ENCODE measurements at regions not wholly inside any gene's neighbourhood (a gene's known extent, or its start where the extent isn't known, plus 50 kb on each side); places are given as distances from the start of the nearest gene placed in this dataset.
"Not testable (repeated sequence)": the region's sequence is repeated elsewhere in the genome, so short reads cannot be mapped to it uniquely, and the experiment has no call there.

DNA sequence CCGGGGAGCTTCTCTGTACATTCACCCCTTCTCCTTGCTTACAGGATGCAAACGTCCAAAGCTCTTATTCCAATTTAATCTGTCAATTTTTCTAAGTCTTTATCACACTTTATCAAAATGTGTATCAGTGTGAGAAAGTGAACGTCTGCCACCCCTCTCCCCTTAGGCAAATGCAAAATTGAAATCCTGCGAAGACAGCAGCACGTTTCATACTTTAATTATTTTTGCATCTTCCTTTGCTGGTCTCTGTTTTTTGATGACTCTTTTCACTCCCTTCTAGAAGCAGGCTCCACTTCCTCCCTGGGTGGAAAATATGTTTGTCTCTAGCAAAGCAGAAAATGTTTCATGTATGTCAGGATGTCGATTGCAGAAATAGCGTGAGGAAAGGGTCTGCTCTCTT is 576.5 kb upstream of the BRINP1 start:
- no peak for DNase-seq (ENCODE audit: extremely low read depth in 1 of 2, low read depth in 1 of 2)

DNA sequence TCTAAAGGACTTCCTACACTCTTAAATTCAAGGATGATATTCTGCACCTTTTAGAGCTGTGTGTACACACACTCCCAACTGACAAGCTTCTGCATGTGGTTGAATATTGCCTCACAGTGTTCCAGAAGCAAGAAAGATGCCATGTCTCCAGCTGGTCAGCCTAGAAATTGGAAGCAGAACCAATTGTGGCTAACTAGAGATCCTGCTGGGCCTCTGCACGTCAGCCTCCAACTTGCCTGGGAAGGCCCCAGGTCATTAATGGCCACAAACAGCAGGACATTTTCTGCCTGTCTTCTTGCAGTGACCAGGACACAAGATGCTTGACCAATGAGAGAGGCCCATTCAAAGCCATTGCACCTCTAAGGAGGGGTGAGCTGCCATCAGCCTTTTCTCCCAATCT is 571.9 kb upstream of the BRINP1 start:
- DNase-seq (ENCODE audit: extremely low read depth in 1 of 2, low read depth in 1 of 2): no peak

DNA sequence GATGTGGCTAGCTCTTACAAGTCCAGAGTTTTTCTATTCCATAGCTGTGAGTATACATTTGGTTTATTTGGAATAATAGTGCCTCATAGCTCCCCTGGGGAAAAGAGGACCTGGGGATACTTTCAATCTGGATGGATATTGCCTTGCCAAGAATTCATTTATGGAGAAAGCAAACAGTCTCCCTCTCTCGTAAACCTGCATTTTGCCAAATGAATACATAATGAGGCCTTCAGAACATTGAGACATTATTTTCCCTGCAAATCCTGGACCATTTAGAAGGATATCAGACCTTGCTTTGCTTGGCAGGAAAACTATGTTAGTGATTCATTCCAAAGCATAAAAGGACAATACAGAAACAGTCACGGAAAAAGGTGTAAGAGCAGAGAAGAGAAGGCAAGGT is 569.6 kb upstream of the BRINP1 start:
- DNase-seq (ENCODE audit: extremely low read depth in 1 of 2, low read depth in 1 of 2): no peak

DNA sequence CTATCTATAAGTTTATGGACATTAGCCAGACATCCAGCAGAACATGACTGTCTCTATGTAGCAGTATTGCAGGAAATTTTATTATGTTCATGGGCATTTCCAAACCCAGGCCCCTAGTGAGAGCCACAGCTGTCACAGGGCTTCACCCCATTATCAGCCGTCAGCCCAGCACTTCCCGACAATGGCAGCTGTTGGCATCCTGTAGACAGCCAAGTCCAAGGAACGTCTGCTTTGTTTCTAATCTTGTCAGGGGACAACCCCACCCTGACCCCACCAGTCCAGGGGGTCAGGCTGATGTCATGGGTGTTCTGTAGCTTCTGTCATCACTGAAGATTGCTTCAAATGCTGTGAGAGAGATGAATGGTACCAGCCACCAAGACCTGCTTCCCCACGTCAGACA is 565.3 kb upstream of the BRINP1 start:
- no peak for DNase-seq (ENCODE audit: extremely low read depth in 1 of 2, low read depth in 1 of 2)

DNA sequence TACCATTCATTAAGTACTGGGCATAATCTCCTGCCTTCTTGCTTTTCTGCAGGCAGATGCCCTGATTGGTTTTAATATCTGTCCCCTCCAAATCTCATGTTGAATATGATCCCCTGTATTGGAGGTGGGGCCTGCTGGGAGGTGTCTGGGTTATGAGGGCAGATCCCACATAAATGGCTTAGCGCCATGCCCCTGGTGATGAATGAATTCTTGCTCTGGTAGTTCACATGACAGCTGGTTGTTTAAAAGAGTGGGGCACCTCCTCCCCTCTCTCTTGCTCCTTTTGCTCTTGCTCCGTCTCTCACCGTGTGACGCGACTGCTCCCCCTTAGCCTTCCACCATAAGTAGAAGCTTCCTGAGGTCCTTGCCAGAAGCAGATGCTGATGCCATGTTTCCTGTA is 564.0 kb upstream of the BRINP1 start:
- no peak for DNase-seq (ENCODE audit: extremely low read depth in 1 of 2, low read depth in 1 of 2)

DNA sequence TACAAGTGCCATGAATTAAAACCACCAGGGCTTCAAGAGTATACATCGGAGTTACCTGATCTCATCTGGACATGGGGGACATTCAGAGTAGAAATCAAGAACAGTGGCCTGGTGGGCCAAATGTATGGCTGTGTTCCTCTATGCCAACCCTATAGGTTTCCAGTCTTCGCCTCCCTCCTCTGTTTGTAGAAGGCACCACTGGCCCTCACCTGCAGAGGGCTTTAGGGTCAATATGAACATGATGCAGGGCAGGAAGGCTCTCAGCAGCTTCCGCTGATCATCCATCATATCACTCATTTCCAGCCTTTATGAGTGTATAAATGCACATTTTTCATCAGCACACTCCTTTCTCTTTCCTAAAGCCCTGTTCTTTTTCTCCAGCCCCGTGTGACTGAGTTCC is 555.5 kb upstream of the BRINP1 start:
- DNase-seq (ENCODE audit: extremely low read depth in 1 of 2, low read depth in 1 of 2): no peak

DNA sequence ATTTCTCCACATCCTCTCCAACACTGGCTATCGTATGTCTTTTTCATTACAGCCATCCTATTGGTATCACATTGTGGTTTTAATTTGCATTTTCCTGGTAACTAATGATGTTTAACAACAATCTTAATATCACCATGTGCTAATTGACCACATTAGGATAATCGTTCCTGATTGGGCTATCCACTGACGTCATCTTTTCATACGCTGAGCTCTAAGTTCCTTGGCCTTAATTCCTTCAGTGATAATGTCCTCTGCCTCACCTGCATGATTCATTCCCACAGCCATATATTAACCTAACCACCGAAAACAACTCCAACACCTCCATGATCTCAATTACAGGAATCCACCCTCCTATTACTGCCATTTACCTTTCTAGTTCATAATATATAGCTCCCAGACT is 547.9 kb upstream of the BRINP1 start:
- DNase-seq (ENCODE audit: extremely low read depth in 1 of 2, low read depth in 1 of 2): no peak

DNA sequence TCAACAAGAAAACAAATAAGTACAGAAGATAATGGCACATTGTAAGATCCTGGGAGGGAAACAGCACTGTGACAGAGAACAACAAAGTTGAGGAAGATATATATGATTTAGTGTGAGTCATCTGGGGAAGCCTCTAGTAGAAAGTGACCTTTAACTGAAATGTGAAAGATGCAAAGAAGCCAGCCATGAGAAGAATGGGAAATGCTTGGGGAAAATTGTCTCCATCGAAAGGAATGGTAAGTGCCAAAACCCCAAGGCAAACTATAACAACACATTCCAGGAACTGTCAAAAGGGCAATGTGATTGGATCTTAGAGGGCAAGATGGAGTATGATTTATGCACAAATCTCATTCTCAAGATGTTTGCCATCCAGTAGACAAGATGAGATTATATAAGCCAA is 537.8 kb upstream of the BRINP1 start:
- no peak for DNase-seq (ENCODE audit: extremely low read depth in 1 of 2, low read depth in 1 of 2)

DNA sequence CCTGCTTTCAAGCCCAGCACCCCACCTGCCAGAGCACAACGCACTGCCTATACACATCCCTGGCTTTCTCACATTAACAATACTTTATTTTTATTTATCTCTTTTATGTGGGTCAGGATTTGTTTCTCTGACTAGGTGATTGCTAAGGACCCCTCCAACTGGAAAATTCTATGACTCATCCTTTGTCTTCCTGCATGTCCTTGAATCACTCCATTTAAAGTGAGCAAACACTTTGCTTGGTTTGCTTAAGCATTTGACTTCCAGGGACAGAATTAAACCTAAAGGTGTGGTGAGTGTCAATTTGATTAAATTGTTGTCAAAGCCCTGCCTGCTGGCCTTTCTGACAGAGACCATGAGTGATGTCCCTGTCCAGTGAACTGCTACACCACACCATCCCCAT is 536.5 kb upstream of the BRINP1 start:
- no peak for DNase-seq (ENCODE audit: extremely low read depth in 1 of 2, low read depth in 1 of 2)

DNA sequence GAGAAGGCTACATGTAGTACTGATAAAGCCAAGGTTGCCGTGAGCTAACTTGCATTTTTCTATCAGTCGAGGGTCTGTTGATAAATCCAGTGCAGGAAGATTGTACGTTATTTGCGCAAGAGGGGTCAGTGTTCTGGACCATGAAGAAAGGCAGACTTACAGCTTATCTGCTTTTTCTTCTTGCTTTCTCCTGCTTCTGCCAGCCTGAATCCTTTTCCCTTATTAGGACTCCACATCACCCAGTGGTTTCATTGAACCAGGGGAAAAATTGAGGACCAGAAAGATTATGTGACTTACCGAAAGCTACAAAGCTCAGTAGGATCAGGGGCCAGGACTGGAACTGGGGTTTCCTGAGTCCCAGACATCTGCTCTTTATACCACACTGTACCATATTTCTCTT is 534.6 kb upstream of the BRINP1 start:
- DNase-seq (ENCODE audit: extremely low read depth in 1 of 2, low read depth in 1 of 2): no peak

DNA sequence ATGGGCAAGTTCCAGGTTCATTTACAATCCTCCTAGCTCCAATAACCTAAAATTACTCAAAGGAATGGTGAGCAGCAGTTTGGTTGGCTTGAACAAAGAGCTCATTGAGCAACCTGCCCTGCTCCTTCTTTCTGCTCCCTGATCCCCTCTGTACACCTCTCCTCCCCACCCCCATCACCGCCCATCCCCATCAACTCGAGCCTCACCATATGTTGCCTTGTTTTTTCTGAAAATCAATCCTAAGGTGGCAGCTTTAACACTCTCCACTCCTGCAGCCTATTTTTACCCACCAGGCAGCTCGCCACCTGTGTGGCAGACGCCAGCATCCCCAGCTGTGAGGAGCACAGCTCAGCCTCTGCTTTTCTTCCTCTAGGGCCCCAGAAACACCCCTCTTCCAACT is 533.4 kb upstream of the BRINP1 start:
- DNase-seq (ENCODE audit: extremely low read depth in 1 of 2, low read depth in 1 of 2): no peak

DNA sequence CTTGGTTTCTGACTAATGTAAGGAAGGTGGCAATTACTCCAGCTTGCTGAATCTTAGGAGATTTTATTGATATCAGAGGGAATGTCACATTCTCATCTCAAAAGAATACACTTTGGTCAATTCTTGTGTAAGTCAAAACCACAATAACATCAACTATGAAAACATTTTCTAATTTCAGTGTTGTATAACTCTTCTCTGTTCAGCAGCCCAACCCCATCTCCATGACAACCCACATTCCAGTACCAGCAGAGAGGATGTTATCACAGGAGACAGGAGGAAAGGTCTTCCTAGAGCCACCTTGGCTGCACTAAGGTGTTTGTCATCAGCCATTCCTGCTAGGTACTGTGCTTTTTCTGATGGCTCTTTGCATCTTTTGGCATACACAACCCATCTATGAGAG is 529.1 kb upstream of the BRINP1 start:
- no peak for DNase-seq (ENCODE audit: extremely low read depth in 1 of 2, low read depth in 1 of 2)

DNA sequence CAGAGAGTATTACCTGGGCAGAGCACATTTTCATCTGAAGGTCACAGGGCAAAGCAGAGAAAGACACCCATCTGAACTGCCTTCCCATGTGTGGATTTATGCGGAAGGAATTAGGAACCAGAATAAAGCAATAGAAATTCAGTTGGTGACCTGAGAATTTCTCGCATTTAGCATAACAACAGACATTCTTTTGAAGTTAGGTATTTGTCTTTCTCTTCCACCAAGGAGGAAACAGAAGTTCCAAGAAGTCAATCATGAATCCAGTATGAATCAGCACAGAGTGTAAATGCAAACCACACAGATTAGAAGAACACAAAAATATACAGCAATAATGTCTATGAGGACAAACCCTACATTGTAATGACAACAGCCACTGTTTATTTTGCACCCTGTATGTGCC is 515.2 kb upstream of the BRINP1 start:
- DNase-seq (ENCODE audit: extremely low read depth in 1 of 2, low read depth in 1 of 2): no peak

DNA sequence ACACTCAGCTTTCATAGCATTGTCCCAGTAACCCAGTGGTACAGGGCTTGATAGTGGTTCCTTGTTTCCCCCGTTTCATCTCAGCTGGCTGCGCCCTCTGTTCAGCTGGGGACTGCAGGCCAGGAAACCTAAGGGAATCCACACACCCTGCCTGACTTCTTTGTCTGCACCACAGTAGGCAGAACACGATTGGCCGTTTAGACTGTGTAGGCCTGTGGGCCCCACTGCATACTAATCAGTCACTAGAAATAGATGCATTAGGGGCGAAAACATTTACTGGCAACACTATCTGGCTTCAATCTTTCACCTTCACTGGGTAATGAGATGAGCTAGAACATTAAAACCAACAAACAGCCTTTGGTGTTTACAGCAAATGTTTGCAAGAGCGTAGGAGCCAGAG is 512.7 kb upstream of the BRINP1 start:
- no peak for DNase-seq (ENCODE audit: extremely low read depth in 1 of 2, low read depth in 1 of 2)

DNA sequence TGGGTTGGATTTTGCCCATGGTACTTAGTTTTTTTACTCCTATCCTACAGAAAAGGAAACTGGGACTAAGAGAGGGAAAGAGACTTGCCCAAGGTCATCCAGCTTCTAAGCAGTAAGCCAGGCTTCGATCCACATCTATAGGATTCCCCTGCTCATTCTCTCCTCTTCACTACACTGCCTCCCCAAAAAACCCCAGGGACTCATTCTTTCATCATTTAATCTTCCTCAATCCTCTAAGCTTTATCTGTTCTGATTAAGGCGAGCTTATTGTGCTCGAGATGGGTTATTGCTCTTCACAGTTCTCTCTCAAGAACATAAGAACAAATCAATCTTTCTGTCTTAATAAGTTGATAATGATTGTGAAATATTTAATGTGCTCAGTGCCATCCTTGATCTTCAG is 511.1 kb upstream of the BRINP1 start:
- no peak for DNase-seq (ENCODE audit: extremely low read depth in 1 of 2, low read depth in 1 of 2)

DNA sequence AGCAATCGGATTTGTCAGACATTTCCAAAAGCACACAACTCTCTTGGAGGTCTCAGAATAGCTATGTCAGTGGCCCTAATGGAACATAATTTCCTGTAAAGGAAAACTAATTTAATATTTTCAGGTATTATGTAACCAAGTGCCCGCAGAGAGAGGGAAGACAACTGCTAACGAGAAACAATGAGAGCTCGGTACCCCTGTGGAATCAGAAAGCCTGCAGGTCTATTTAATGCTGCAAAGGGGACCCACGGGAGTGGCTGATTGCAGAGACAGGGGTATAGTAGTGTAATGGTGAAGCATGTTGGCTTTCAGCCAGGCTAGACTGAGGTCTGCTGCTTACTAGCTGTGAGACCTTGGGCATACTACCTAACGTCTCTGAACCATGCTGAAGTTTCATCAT is 508.1 kb upstream of the BRINP1 start:
- DNase-seq (ENCODE audit: extremely low read depth in 1 of 2, low read depth in 1 of 2): no peak

DNA sequence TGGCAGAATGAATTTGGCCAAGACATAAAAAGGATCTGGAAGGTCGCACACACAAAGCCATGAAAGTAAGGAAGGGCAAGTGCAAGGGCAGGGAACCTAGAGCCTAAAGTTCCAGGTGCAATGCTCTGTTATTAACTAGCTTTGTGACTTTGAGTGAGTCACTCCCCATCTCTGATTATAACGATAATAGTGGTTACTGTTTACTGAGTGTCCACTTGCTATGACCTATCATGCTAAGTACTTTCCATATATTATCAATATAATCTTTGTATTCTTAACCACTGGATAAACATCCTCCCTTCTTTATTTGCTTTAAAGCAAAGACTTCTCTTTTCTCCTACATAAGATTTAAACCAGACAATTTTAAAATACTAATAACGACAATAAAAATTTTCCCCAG is 504.6 kb upstream of the BRINP1 start:
- no peak for DNase-seq (ENCODE audit: extremely low read depth in 1 of 2, low read depth in 1 of 2)

DNA sequence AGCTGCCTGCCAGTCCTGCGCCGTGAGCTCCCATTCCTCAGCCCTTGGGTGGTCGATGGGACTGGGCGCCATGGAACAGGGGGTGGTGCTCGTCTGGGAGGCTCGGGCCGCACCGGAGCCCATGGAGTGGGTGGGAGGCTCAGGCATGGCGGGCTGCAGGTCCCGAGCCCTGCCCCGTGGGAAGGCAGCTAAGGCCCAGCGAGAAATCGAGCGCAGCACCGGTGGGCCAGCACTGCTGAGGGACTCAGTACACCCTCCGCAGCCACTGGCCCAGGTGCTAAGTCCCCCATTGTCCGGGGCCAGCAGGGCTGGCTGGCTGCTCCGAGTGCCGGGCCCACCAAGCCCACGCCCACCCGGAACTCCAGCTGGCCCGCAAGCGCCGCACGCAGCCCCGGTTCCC is 501.0 kb upstream of the BRINP1 start:
- not testable (repeated sequence) for DNase-seq (ENCODE audit: extremely low read depth in 1 of 2, low read depth in 1 of 2)

DNA sequence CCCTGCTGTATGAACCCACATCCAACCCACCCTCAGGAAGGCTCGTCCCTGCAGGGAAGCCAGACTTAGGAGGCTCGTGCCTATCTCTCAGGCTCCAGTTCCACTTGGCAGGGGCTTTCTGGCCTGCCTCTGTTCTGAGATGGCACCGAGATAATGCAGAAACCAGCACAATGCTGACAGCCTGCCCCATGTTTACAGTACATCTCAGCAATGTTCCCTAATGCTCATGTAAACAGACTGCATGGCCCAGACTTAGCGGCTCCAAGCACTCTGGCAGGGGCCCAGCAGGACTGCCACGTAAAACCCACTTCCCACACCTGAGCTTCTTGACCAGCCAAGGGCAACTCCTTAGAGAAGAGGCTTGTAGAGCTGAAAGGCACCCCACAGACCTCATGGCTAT is 499.5 kb upstream of the BRINP1 start:
- no peak for DNase-seq (ENCODE audit: extremely low read depth in 1 of 2, low read depth in 1 of 2)

DNA sequence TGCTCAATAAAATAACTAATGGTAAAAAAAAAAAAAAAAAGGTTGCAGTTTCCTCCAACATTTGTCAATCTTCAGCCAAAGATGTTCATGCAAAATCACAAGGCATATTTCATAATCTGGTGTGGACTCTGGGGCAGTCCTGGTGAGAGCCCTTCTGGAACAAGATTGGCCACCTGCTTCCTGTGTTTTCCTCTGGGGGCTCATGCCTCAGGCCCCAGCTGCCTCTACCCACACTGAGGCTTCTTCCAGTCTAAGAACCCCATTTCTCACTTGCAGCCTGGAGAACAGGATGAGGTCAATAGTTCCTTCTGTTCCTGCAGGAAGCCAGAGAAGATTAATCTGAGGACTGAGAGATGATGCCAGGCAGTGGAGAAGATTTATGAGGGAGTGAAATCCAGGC is 492.6 kb upstream of the BRINP1 start:
- no peak for DNase-seq (ENCODE audit: extremely low read depth in 1 of 2, low read depth in 1 of 2)

DNA sequence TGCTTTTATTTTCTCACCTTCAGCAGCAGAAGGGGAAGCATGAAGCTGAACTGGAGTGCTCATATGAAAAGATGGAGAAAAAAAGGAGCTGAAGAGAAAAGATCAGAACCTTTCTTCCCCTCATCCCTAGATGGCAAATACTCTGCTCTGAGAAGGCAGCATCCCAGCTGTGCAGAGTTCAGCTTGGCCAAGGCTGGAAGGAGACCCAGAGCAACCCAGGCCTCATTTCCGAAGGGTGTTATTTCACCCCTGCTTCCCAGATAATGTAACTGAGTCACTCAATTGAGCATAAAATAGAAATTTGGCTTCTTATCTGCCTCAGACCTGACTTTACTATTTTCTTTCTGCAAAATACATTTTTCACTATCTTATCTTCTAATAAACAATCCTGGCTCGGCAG is 489.9 kb upstream of the BRINP1 start:
- no peak for DNase-seq (ENCODE audit: extremely low read depth in 1 of 2, low read depth in 1 of 2)

DNA sequence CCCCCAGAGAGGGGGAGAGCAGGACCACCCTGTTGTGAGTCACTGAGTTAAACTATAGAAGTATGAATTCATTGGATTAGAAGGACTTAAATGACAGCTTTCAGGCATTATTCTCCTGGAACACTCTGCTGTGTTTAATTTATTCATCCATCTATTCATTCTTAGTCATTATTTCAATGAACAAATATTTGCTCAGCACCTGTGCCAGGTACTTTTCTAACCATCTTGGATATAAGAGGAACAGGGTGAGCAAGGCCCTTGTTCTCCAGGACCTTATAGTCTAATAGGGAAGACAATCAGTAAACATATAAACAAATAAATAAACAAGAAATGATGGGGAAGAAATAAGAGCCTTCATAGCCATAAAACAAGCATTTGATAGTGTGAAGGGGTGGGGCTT is 483.9 kb upstream of the BRINP1 start:
- no peak for DNase-seq (ENCODE audit: extremely low read depth in 1 of 2, low read depth in 1 of 2)

DNA sequence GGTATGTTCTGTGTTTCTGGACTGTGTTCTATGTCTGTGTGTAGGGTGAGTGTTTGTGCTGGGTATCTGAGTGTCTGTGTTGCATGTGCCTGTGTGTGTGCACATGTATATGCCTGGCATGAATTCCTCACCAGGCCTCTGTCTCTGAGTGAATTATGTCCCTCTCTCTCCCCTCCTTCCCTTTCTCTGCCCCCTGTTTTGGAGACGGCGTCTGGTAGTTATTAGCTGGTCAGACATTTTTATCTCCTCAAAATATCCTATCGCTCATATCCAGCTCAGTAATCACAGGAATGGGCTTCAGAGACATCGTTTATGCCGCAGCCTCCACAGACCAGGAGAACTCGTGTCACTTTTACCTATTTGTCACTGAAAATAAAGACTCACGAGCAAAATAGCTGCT is 483.2 kb upstream of the BRINP1 start:
- DNase-seq (ENCODE audit: extremely low read depth in 1 of 2, low read depth in 1 of 2): no peak

DNA sequence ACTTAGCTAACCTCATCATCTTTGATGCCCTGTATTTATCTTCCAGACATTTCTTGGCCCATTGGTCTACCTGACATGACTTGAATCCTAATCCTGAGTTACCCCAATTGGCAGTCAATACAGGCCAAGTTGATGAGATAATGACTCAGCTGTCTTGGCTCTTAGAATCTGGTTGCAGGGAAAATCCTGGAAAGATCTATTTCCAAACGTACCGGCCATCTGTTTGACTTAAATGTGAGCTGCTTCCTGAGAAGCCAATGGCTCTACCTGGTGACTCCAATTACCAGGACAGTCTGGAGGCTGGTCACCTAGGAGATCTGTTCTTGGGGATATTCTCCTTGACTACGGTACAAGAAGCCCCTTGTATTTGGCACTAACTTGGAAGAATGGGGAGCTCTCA is 475.2 kb upstream of the BRINP1 start:
- no peak for DNase-seq (ENCODE audit: extremely low read depth in 1 of 2, low read depth in 1 of 2)
